ENCODE measurements at regions not wholly inside any gene's neighbourhood (a gene's known extent, or its start where the extent isn't known, plus 50 kb on each side); places are given as distances from the start of the nearest gene placed in this dataset.

GRCh38 chr9:18269561-18269960 lies 204.4 kb upstream of the ADAMTSL1 start:
- no peak overlapping the region for H3K4me3 ChIP-seq
- no peaks in the 10 kb centered on the region for H3K9me3 ChIP-seq (replicated peaks; ENCODE audit: control insufficient read depth, insufficient read depth, low read length)
- no peak for DNase-seq (ENCODE audit: low read depth, low spot score)
- H4K20me1 ChIP-seq (ENCODE audit: control insufficient read depth, insufficient read depth) = no peaks in the 10 kb centered on the region
- no peak for ATAC-seq
- in situ Hi-C loops (cut with MboI) (loop anchor here (25.0 kb wide), 2 partner anchors 893 to 1193 kb away; no protein-coding TSS in a partner anchor), intact Hi-C loops (cut with micrococcal nuclease; ENCODE audit: unreplicated experiment) (no loop called here)
- ChIA-PET SMC1A (ENCODE audit: uncharacterized antibody, unreplicated experiment) (no interaction called here), POLR2A (no interaction called here), RAD21 (ENCODE audit: unreplicated experiment) (no interaction called here), CTCF (no interaction called here)
- H3K4me2 ChIP-seq (ENCODE audit: control insufficient read depth, insufficient read depth) = no peak overlapping the region
- H3K27me3 ChIP-seq (replicated peaks in 1 of 2; ENCODE audit: control insufficient read depth in 2 of 2, insufficient read depth in 2 of 2, low read length in 1 of 2) = no peaks in the 10 kb centered on the region
- H3K36me3 ChIP-seq (ENCODE audit: control insufficient read depth in 2 of 2, insufficient read depth in 2 of 2, low read length in 1 of 2) = no peaks in the 10 kb centered on the region
- H3K4me1 ChIP-seq (ENCODE audit: control insufficient read depth, insufficient read depth, low read length) = no peaks in the 10 kb centered on the region
- no peak for FAIRE-seq
- no peak for TF ChIP-seq HDAC2 (IDR thresholded peaks at IDR 0.05)
- H3K79me2 ChIP-seq (ENCODE audit: control insufficient read depth, insufficient read depth, low read length) = no peaks in the 10 kb centered on the region
- H3K27ac ChIP-seq (ENCODE audit: control insufficient read depth, insufficient read depth) = no peak overlapping the region
- no TSS peak for BruUV-seq (replicated peaks)
- H2AFZ ChIP-seq (ENCODE audit: control insufficient read depth, low read depth, low read length) = no peak overlapping the region
- H3K9ac ChIP-seq (ENCODE audit: control insufficient read depth, insufficient read depth, low read length) = no peak overlapping the region

GRCh38 chr9:18274693-18275092 lies 199.3 kb upstream of the ADAMTSL1 start:
- TF ChIP-seq TAF1 (IDR thresholded peaks at IDR 0.05; ENCODE audit: borderline replicate concordance, low read depth, low read length) (no peak), ETV6 (conservative IDR thresholded peaks at IDR 0.05 in 1 of 2, IDR thresholded peaks at IDR 0.05 in 1 of 2; ENCODE audit: borderline replicate concordance in 1 of 2, low read depth in 1 of 2) (no peak), ZZZ3 (IDR thresholded peaks at IDR 0.05; ENCODE audit: control insufficient read depth, insufficient read length, low read depth) (no peak), SPI1 (IDR thresholded peaks at IDR 0.05; ENCODE audit: borderline replicate concordance, insufficient read depth, low read depth, low read length) (no peak), CUX1 (IDR thresholded peaks at IDR 0.05; ENCODE audit: insufficient replicate concordance, low read depth, low read length) (no peak), ZBTB4 (CRISPR knock-in tag; IDR thresholded peaks at IDR 0.05) (no peak), RB1 (IDR thresholded peaks at IDR 0.05; ENCODE audit: borderline replicate concordance) (no peak), WRNIP1 (IDR thresholded peaks at IDR 0.05; ENCODE audit: borderline replicate concordance, low read depth, low read length) (no peak), STAT1 (conservative IDR thresholded peaks at IDR 0.05) (no peak), HCFC1 (IDR thresholded peaks at IDR 0.05; ENCODE audit: low read length) (no peak)
- Histone ChIP-seq H2AFZ (ENCODE audit: control insufficient read depth, low read depth, low read length) (no peak overlapping the region), H4K20me1 (ENCODE audit: control insufficient read depth, insufficient read depth) (no peaks in the 10 kb centered on the region), H3K4me1 (ENCODE audit: control insufficient read depth, insufficient read depth, low read length) (no peaks in the 10 kb centered on the region), H3K4me3 (no peak overlapping the region), H3K36me3 (ENCODE audit: control insufficient read depth in 2 of 2, insufficient read depth in 2 of 2, low read length in 1 of 2) (no peaks in the 10 kb centered on the region), H3K27me3 (replicated peaks in 1 of 2; ENCODE audit: control insufficient read depth in 2 of 2, insufficient read depth in 2 of 2, low read length in 1 of 2) (no peaks in the 10 kb centered on the region), H3K9ac (ENCODE audit: control insufficient read depth, insufficient read depth, low read length) (no peak overlapping the region), H3K79me2 (ENCODE audit: control insufficient read depth, insufficient read depth, low read length) (no peaks in the 10 kb centered on the region), H3K27ac (ENCODE audit: control insufficient read depth, insufficient read depth) (no peak overlapping the region), H3K9me3 (replicated peaks; ENCODE audit: control insufficient read depth, insufficient read depth, low read length) (no peaks in the 10 kb centered on the region), H3K4me2 (ENCODE audit: control insufficient read depth, insufficient read depth) (no peak overlapping the region)
- DNase-seq (ENCODE audit: low read depth, low spot score) (no peak), FAIRE-seq (no peak), ATAC-seq (no peak)
- CTCF ChIA-PET = no interaction called here
- intact Hi-C loops (cut with micrococcal nuclease; ENCODE audit: unreplicated experiment) (no loop called here), in situ Hi-C loops (cut with MboI) (loop anchor here (25.0 kb wide), 2 partner anchors 888 to 1188 kb away; no protein-coding TSS in a partner anchor)
- BruUV-seq (replicated peaks) = no TSS peak
- SMC1A ChIA-PET (ENCODE audit: uncharacterized antibody, unreplicated experiment) = no interaction called here
- RAD21 ChIA-PET (ENCODE audit: unreplicated experiment) = no interaction called here
- POLR2A ChIA-PET = no interaction called here
- 0% methylated on average over 1 of the region's 1 CpG for WGBS (ENCODE audit: insufficient coverage, insufficient replicate concordance, low lambda C conversion rate, missing lambda C conversion rate)
